IMR-90 (cell line): ENCODE measurements at regions not wholly inside any gene's neighbourhood (a gene's known extent, or its start where the extent isn't known, plus 50 kb on each side); places are given as distances from the start of the nearest gene placed in this dataset.

Experiments
- ATAC-seq: fragments of 200-7000 bp; cut with Tn5 transposase; 2 replicates; pipeline ENCODE4 v1.9.1; 2020; ENCODE audit warnings: low read depth, mild to moderate bottlenecking, moderate library complexity
- BruUV-seq: library from RNA; stranded (reverse); fragments of 400-500 nt; replicated peaks from 2 replicates; lab custom pipeline; 2021; lab: Mats Ljungman, UMichigan
- CTCF ChIA-PET: fragments of 300-600 bp; formaldehyde crosslinking; extraction: SDS; loops from one replicate; lab custom pipeline; 2021; ENCODE audit warnings: antibody characterized with exemption; lab: Yijun Ruan, JAX
- POLR2A ChIA-PET: fragments of 300-600 bp; sonication (Branson Sonifier 250); formaldehyde crosslinking; loops from one replicate; lab custom pipeline; 2022; ENCODE audit warnings: antibody characterized with exemption; ENCODE audit not compliant: unreplicated experiment; lab: Charles Lee
- DNase-seq: peaks from one replicate; pipeline ENCODE4 v3.0.0; 2013
- H2AFZ ChIP-seq: replicated peaks from 2 replicates; pipeline ENCODE3; 2013; ENCODE audit warnings: low read length, mild to moderate bottlenecking; ENCODE audit not compliant: poor library complexity
- H2AK5ac ChIP-seq: 2 replicates; pipeline ENCODE4 v1.6.1; 2013; ENCODE audit warnings: low read depth, low read length, inconsistent platforms
- H2AK9ac ChIP-seq: replicated peaks from 2 replicates; pipeline ENCODE3; 2013; ENCODE audit warnings: mild to moderate bottlenecking, low read depth, low read length, moderate library complexity; ENCODE audit not compliant: poor library complexity
- H2BK120ac ChIP-seq: 2 replicates; pipeline ENCODE4 v1.6.1; 2013; ENCODE audit warnings: low read depth, low read length, inconsistent platforms
- H2BK15ac ChIP-seq: 3 replicates; pipeline ENCODE4 v1.6.1; 2013; ENCODE audit warnings: low read depth, low read length, inconsistent platforms
- H2BK20ac ChIP-seq: 2 replicates; pipeline ENCODE4 v1.6.1; 2013; ENCODE audit warnings: low read depth, mild to moderate bottlenecking, inconsistent platforms, low read length, moderate library complexity
- H2BK5ac ChIP-seq: 2 replicates; pipeline ENCODE4 v1.6.1; 2013; ENCODE audit warnings: mild to moderate bottlenecking, low read depth, low read length, inconsistent platforms; ENCODE audit not compliant: poor library complexity, severe bottlenecking
- H3K14ac ChIP-seq: replicated peaks from 2 replicates; pipeline ENCODE4 v1.6.1; 2013; ENCODE audit warnings: low read depth, low read length, inconsistent platforms
- H3K18ac ChIP-seq: 2 replicates; pipeline ENCODE4 v1.6.1; 2013; ENCODE audit warnings: low read depth, low read length, control low read depth
- H3K23ac ChIP-seq: 2 replicates; pipeline ENCODE4 v1.6.1; 2013; ENCODE audit warnings: low read depth, low read length, inconsistent platforms
- H3K27ac ChIP-seq: 2 replicates; pipeline ENCODE4 v1.5.1; 2013; ENCODE audit warnings: mild to moderate bottlenecking, control low read depth, low read length; ENCODE audit not compliant: insufficient read depth
- H3K27me3 ChIP-seq: 2 replicates; pipeline ENCODE4 v1.6.1; 2013; ENCODE audit warnings: low read length; ENCODE audit not compliant: control insufficient read depth, insufficient read depth
- H3K36me3 ChIP-seq: 2 replicates; pipeline ENCODE4 v1.6.1; 2013; ENCODE audit warnings: low read length, mixed read lengths; ENCODE audit not compliant: control insufficient read depth, insufficient read depth
- H3K4ac ChIP-seq: 2 replicates; pipeline ENCODE4 v1.6.1; 2013; ENCODE audit warnings: low read depth, low read length, inconsistent platforms
- H3K4me1 ChIP-seq: 2 replicates; pipeline ENCODE4 v1.6.1; 2013; ENCODE audit warnings: low read length, mixed read lengths; ENCODE audit not compliant: control insufficient read depth, insufficient read depth
- H3K4me2 ChIP-seq: 2 replicates; pipeline ENCODE4 v1.6.1; 2013; ENCODE audit warnings: low read depth, mild to moderate bottlenecking, control low read depth, low read length, moderate library complexity
- H3K4me3 ChIP-seq: 2 replicates; pipeline ENCODE4 v1.5.1; 2013; ENCODE audit warnings: low read depth, mild to moderate bottlenecking, control low read depth, low read length, moderate library complexity; ENCODE audit not compliant: insufficient read depth
- H3K56ac ChIP-seq: 2 replicates; pipeline ENCODE4 v1.6.1; 2013; ENCODE audit warnings: low read length, inconsistent platforms; ENCODE audit not compliant: insufficient read depth; ENCODE audit errors: extremely low read depth
- H3K79me1 ChIP-seq, 2 experiments: 2 replicates each; pipeline ENCODE4 v1.6.1; 2013; ENCODE audit warnings: low read length in 2 of 2, inconsistent platforms in 1 of 2, low read depth in 1 of 2
- H3K9ac ChIP-seq: 2 replicates; pipeline ENCODE4 v1.6.1; 2013; ENCODE audit warnings: low read depth, low read length, control low read depth
- H3K9me1 ChIP-seq: 2 replicates; pipeline ENCODE4 v1.6.1; 2013; ENCODE audit warnings: low read length, inconsistent platforms; ENCODE audit not compliant: insufficient read depth
- H3K9me3 ChIP-seq: 2 replicates; pipeline ENCODE4 v1.6.1; 2013; ENCODE audit warnings: low read length; ENCODE audit not compliant: control insufficient read depth, insufficient read depth
- H4K20me1 ChIP-seq: 2 replicates; pipeline ENCODE4 v1.6.1; 2013; ENCODE audit warnings: low read length, inconsistent platforms; ENCODE audit not compliant: insufficient read depth
- H4K5ac ChIP-seq: 2 replicates; pipeline ENCODE4 v1.6.1; 2013; ENCODE audit warnings: mild to moderate bottlenecking, low read depth, low read length, control low read depth
- H4K8ac ChIP-seq, 2 experiments: 2 replicates each; pipeline ENCODE4 v1.6.1; 2013; ENCODE audit warnings: low read depth in 2 of 2, low read length in 2 of 2, control low read depth in 1 of 2, inconsistent platforms in 1 of 2
- H4K91ac ChIP-seq: 2 replicates; pipeline ENCODE4 v1.6.1; 2013; ENCODE audit warnings: low read depth, low read length, inconsistent platforms; ENCODE audit not compliant: insufficient read depth
- BHLHE40 ChIP-seq: fragments of 150-350 bp; IDR thresholded peaks from 2 replicates; pipeline ENCODE4 v1.6.1; 2016; ENCODE audit warnings: mild to moderate bottlenecking, low read depth, low read length
- CEBPB ChIP-seq: IDR thresholded peaks from 2 replicates; pipeline ENCODE4 v1.6.1; 2012; ENCODE audit warnings: low read depth, low read length, improper control_type of control experiment
- FOS ChIP-seq: fragments of 150-350 bp; IDR thresholded peaks from 2 replicates; pipeline ENCODE4 v1.6.1; 2016; ENCODE audit warnings: low read depth, low read length
- MAFK ChIP-seq: IDR thresholded peaks from 2 replicates; pipeline ENCODE4 v1.6.1; 2012; ENCODE audit warnings: low read depth, low read length, improper control_type of control experiment
- MAZ ChIP-seq: IDR thresholded peaks from 2 replicates; pipeline ENCODE4 v1.6.1; 2012; ENCODE audit warnings: low read depth, mild to moderate bottlenecking, low read length, improper control_type of control experiment, moderate library complexity, borderline replicate concordance
- RAD21 ChIP-seq: IDR thresholded peaks from 2 replicates; pipeline ENCODE4 v1.6.1; 2012; ENCODE audit warnings: low read length, improper control_type of control experiment
- RFX5 ChIP-seq: IDR thresholded peaks from 2 replicates; pipeline ENCODE4 v1.8.0; 2012; ENCODE audit warnings: low read depth, mild to moderate bottlenecking, low read length, moderate library complexity
- SMC3 ChIP-seq: fragments of 150-350 bp; IDR thresholded peaks from 2 replicates; pipeline ENCODE4 v1.6.1; 2016; ENCODE audit warnings: low read depth, mild to moderate bottlenecking, antibody characterized with exemption, low read length, moderate library complexity
- USF2 ChIP-seq: fragments of 150-350 bp; IDR thresholded peaks from 2 replicates; pipeline ENCODE4 v1.6.1; 2017; ENCODE audit warnings: mild to moderate bottlenecking, antibody characterized with exemption, low read length, low read depth
- WGBS, 2 experiments: methylation state at CpG; one replicate each; pipeline versions ENCODE4 v1.1.5 to v1.1.7; 2013; ENCODE audit warnings: missing lambda C conversion rate in 2 of 2; ENCODE audit not compliant: insufficient read length in 1 of 2; ENCODE audit errors: extremely low coverage in 2 of 2; 5-methylcytosine and 5-hydroxymethylcytosine counted together
- dilution Hi-C: fragments of 300-500 bp; cut with HindIII; formaldehyde crosslinking; loops from one replicate; pipeline ENCODE4 v1.14.3; 2018; ENCODE audit warnings: low sequenced_read_pairs; ENCODE audit not compliant: unreplicated experiment
- in situ Hi-C: fragments of 300-500 bp; cut with MboI; formaldehyde crosslinking; loops from 3 replicates; pipeline ENCODE4 v1.14.3; 2019; ENCODE audit warnings: low sequenced_read_pairs, inconsistent platforms, mixed read lengths
- intact Hi-C: fragments of 100-400 bp; cut with micrococcal nuclease; formaldehyde crosslinking; loops from 2 replicates; pipeline ENCODE4 v1.10.0; 2022
- TF ChIP-seq, protein P1 (sequence below): fragments of 150-350 bp; IDR thresholded peaks from 2 replicates; pipeline ENCODE4 v1.6.1; 2016; ENCODE audit warnings: low read depth, mild to moderate bottlenecking, low read length, moderate library complexity, borderline replicate concordance

GRCh38 chr9:26745111-26745510 is 147.5 kb downstream of the CAAP1 start:
- H4K91ac ChIP-seq: no peak overlapping the region
- H3K18ac ChIP-seq: no peak overlapping the region
- CTCF ChIA-PET: no interaction called here
- ATAC-seq: no peak
- H4K5ac ChIP-seq: no peak overlapping the region
- H2AFZ ChIP-seq: no peak overlapping the region
- in situ Hi-C loops: loop anchor here (10.0 to 25.0 kb wide), 3 partner anchors 110 to 530 kb away; no protein-coding TSS in a partner anchor
- no peak overlapping the region for H3K27ac ChIP-seq
- H4K8ac ChIP-seq: no peak overlapping the region
- no peaks in the 10 kb centered on the region for H3K4me1 ChIP-seq
- no peak overlapping the region for H2BK15ac ChIP-seq
- H3K79me1 ChIP-seq: no peaks in the 10 kb centered on the region
- H2AK9ac ChIP-seq: no peak overlapping the region
- H2BK20ac ChIP-seq: no peak overlapping the region
- dilution Hi-C loops: no loop called here
- WGBS, 2 experiments: no CpG with 5 or more reads among the region's 4 CpGs
- no peak overlapping the region for H3K23ac ChIP-seq
- no peak overlapping the region for H3K4ac ChIP-seq
- POLR2A ChIA-PET: no interaction called here
- no peaks in the 10 kb centered on the region for H3K9me3 ChIP-seq
- BruUV-seq: no TSS peak
- intact Hi-C loops: loop anchor here (2.0 to 10.0 kb wide), 4 partner anchors 118 to 802 kb away; no protein-coding TSS in a partner anchor
- no peak overlapping the region for H2BK5ac ChIP-seq
- TF ChIP-seq SMC3 (no peak), CEBPB (no peak), USF2 (no peak), RAD21 (no peak), BHLHE40 (no peak), FOS (no peak), MAZ (no peak), MAFK (no peak), RFX5 (no peak)
- TF ChIP-seq, protein P1, sequence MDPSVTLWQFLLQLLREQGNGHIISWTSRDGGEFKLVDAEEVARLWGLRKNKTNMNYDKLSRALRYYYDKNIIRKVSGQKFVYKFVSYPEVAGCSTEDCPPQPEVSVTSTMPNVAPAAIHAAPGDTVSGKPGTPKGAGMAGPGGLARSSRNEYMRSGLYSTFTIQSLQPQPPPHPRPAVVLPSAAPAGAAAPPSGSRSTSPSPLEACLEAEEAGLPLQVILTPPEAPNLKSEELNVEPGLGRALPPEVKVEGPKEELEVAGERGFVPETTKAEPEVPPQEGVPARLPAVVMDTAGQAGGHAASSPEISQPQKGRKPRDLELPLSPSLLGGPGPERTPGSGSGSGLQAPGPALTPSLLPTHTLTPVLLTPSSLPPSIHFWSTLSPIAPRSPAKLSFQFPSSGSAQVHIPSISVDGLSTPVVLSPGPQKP: no peak
- DNase-seq: no peak
- H2AK5ac ChIP-seq: no peak overlapping the region
- no peak overlapping the region for H3K56ac ChIP-seq
- H3K4me3 ChIP-seq: no peak overlapping the region
- H4K20me1 ChIP-seq: no peaks in the 10 kb centered on the region
- no peak overlapping the region for H3K4me2 ChIP-seq
- no peaks in the 10 kb centered on the region for H3K36me3 ChIP-seq
- no peak overlapping the region for H3K9ac ChIP-seq
- no peak overlapping the region for H3K14ac ChIP-seq
- H3K27me3 ChIP-seq: no peaks in the 10 kb centered on the region; the same call in 1 of the 2 replicates
- no peaks in the 10 kb centered on the region for H3K9me1 ChIP-seq
- no peak overlapping the region for H2BK120ac ChIP-seq
